ENCODE measurements at regions not wholly inside any gene's neighbourhood (a gene's known extent, or its start where the extent isn't known, plus 50 kb on each side); places are given as distances from the start of the nearest gene placed in this dataset.
"Not testable (repeated sequence)": the region's sequence is repeated elsewhere in the genome, so short reads cannot be mapped to it uniquely, and the experiment has no call there.

- DNase-seq; H3K4me1 ChIP-seq (ENCODE audit: insufficient read depth, low read length); H3K36me3 ChIP-seq (ENCODE audit: insufficient read depth, low read length); H3K4me3 ChIP-seq (ENCODE audit: low read length); H3K27ac Mint-ChIP-seq; POLR2A ChIA-PET; H3K4me3 Mint-ChIP-seq; H3K9me3 Mint-ChIP-seq; intact Hi-C loops (cut with DNase I, micrococcal nuclease); ATAC-seq (ENCODE audit: poor library complexity); H3K27ac ChIP-seq (ENCODE audit: low read depth in 1 of 2, low read length in 2 of 2); H3K4me1 Mint-ChIP-seq (ENCODE audit: low read depth); H3K27me3 Mint-ChIP-seq; CTCF ChIA-PET; H3K27me3 ChIP-seq (ENCODE audit: control insufficient read depth in 1 of 2, insufficient read depth in 2 of 2, low read length in 2 of 2); H3K36me3 Mint-ChIP-seq (ENCODE audit: low read depth): not testable (repeated sequence)
- H3K9me3 ChIP-seq (ENCODE audit: control insufficient read depth in 1 of 2, insufficient read depth in 1 of 2, low read length in 2 of 2), result peaks cover 0 to 22% of the 10 kb centered on the region in 2 experiments
Measured at GRCh38 chr6:78807655-78808355, 59.5 kb upstream of the IRAK1BP1 start.

GRCh38 chr6:78808356-78808891, 58.9 kb upstream of the IRAK1BP1 start:
- ChIA-PET CTCF (no interaction called here), POLR2A (no interaction called here)
- no peak overlapping the region for H3K4me3 Mint-ChIP-seq
- TF ChIP-seq CTCF (IDR thresholded peaks at IDR 0.05), result no peak
- ATAC-seq (ENCODE audit: poor library complexity) (no peak), DNase-seq (no peak)
- no peaks in the 10 kb centered on the region for H3K36me3 ChIP-seq (ENCODE audit: insufficient read depth, low read length)
- peaks cover 0 to 6% of the 10 kb centered on the region in 2 experiments for H3K27me3 ChIP-seq (ENCODE audit: control insufficient read depth in 1 of 2, insufficient read depth in 2 of 2, low read length in 2 of 2)
- no peaks in the 10 kb centered on the region for H3K4me1 Mint-ChIP-seq (ENCODE audit: low read depth)
- H3K27me3 Mint-ChIP-seq, result peaks cover 13% of the 10 kb centered on the region
- H3K36me3 Mint-ChIP-seq (ENCODE audit: low read depth), result no peaks in the 10 kb centered on the region
- H3K9me3 Mint-ChIP-seq, result peaks cover 2% of the 10 kb centered on the region
- peaks cover 0 to 22% of the 10 kb centered on the region in 2 experiments for H3K9me3 ChIP-seq (ENCODE audit: control insufficient read depth in 1 of 2, insufficient read depth in 1 of 2, low read length in 2 of 2)
- H3K4me1 ChIP-seq (ENCODE audit: insufficient read depth, low read length), result no peaks in the 10 kb centered on the region
- no peak overlapping the region for H3K27ac ChIP-seq (ENCODE audit: low read depth in 1 of 2, low read length in 2 of 2)
- H3K4me3 ChIP-seq (ENCODE audit: low read length), result no peak overlapping the region
- intact Hi-C loops (cut with DNase I, micrococcal nuclease), result no loop called here
- no peak overlapping the region for H3K27ac Mint-ChIP-seq

- H3K36me3 Mint-ChIP-seq (ENCODE audit: low read depth), result no peaks in the 10 kb centered on the region
- peaks cover 0 to 6% of the 10 kb centered on the region in 2 experiments for H3K27me3 ChIP-seq (ENCODE audit: control insufficient read depth in 1 of 2, insufficient read depth in 2 of 2, low read length in 2 of 2)
- no peak for ATAC-seq (ENCODE audit: poor library complexity)
Measured at GRCh38 chr6:78808933-78809332, 58.4 kb upstream of the IRAK1BP1 start.

More at GRCh38 chr6:78808933-78809332, 58.4 kb upstream of the IRAK1BP1 start:
- H3K4me3 Mint-ChIP-seq, result no peak overlapping the region
- H3K27me3 Mint-ChIP-seq, result peaks cover 13% of the 10 kb centered on the region
- Histone ChIP-seq H3K27ac (ENCODE audit: low read depth in 1 of 2, low read length in 2 of 2) (no peak overlapping the region), H3K36me3 (ENCODE audit: insufficient read depth, low read length) (no peaks in the 10 kb centered on the region), H3K9me3 (ENCODE audit: control insufficient read depth in 1 of 2, insufficient read depth in 1 of 2, low read length in 2 of 2) (peaks cover 0 to 22% of the 10 kb centered on the region in 2 experiments), H3K4me3 (ENCODE audit: low read length) (no peak overlapping the region), H3K4me1 (ENCODE audit: insufficient read depth, low read length) (no peaks in the 10 kb centered on the region)
- DNase-seq, result no peak
- ChIA-PET CTCF (no interaction called here), POLR2A (no interaction called here)
- H3K27ac Mint-ChIP-seq, result no peak overlapping the region
- no peak for TF ChIP-seq CTCF (IDR thresholded peaks at IDR 0.05)
- peaks cover 2% of the 10 kb centered on the region for H3K9me3 Mint-ChIP-seq
- intact Hi-C loops (cut with DNase I, micrococcal nuclease), result no loop called here
- H3K4me1 Mint-ChIP-seq (ENCODE audit: low read depth), result no peaks in the 10 kb centered on the region

Measured in CD4-positive, alpha-beta T cell (primary cell).